CD14-positive monocyte (primary cell): ENCODE measurements at regions not wholly inside any gene's neighbourhood (a gene's known extent, or its start where the extent isn't known, plus 50 kb on each side); places are given as distances from the start of the nearest gene placed in this dataset.

Source experiments
- DNase-seq, 3 donors: peaks; one replicate each; pipeline ENCODE4 v3.0.0-alpha.2; 2011 to 2022
- H2AFZ ChIP-seq: 2 replicates; pipeline ENCODE4 v1.6.0; 2012; ENCODE audit warnings: mild to moderate bottlenecking, low read depth, low read length, inconsistent platforms; ENCODE audit not compliant: insufficient read depth, poor library complexity, severe bottlenecking
- H3K27ac ChIP-seq, 2 donors: 1 replicate in 1 of 2; 2 replicates in 1 of 2; pipeline ENCODE4 v1.5.1; 2012 to 2013; ENCODE audit warnings: low read length in 2 of 2, control low read depth in 1 of 2, inconsistent platforms in 1 of 2, low read depth in 1 of 2, mild to moderate bottlenecking in 1 of 2
- H3K27me3 ChIP-seq, 2 donors: one replicate each; pipeline versions ENCODE4 v1.6.0 to v1.6.1; 2011 to 2013; ENCODE audit warnings: low read length in 2 of 2; ENCODE audit not compliant: control insufficient read depth in 2 of 2, insufficient read depth in 2 of 2
- H3K36me3 ChIP-seq, 2 donors: replicated peaks in 1 of 2; 1 replicate in 1 of 2; 2 replicates in 1 of 2; pipeline versions ENCODE4 v1.5.1 to v1.6.1; 2012 to 2013; ENCODE audit warnings: low read length in 2 of 2, control low read depth in 1 of 2, inconsistent platforms in 1 of 2, mild to moderate bottlenecking in 1 of 2; ENCODE audit not compliant: insufficient read depth in 2 of 2, control insufficient read depth in 1 of 2
- H3K4me1 ChIP-seq, 2 donors: 1 replicate in 1 of 2; 2 replicates in 1 of 2; pipeline versions ENCODE4 v1.5.1 to v1.6.1; 2012 to 2013; ENCODE audit warnings: low read length in 2 of 2, control low read depth in 1 of 2, inconsistent platforms in 1 of 2, mild to moderate bottlenecking in 1 of 2, moderate library complexity in 1 of 2; ENCODE audit not compliant: insufficient read depth in 2 of 2, control insufficient read depth in 1 of 2
- H3K4me2 ChIP-seq: replicated peaks from 2 replicates; pipeline ENCODE3; 2012; ENCODE audit warnings: low read length, moderate library complexity, mild to moderate bottlenecking; ENCODE audit not compliant: poor library complexity, severe bottlenecking; ENCODE audit errors: extremely low read depth
- H3K4me3 ChIP-seq, 3 experiments: fragments of 200-600 bp in 1 of 3; sonication (generic) in 1 of 3; replicated peaks in 1 of 3; 1 replicate in 2 of 3; 2 replicates in 1 of 3; pipeline ENCODE4 v1.5.1; 2011 to 2013; ENCODE audit warnings: low read length in 3 of 3, mild to moderate bottlenecking in 3 of 3, control low read depth in 2 of 3, low read depth in 2 of 3, inconsistent platforms in 1 of 3, moderate library complexity in 1 of 3
- H3K79me2 ChIP-seq: 2 replicates; pipeline ENCODE4 v1.6.0; 2012; ENCODE audit warnings: mild to moderate bottlenecking, control low read depth, inconsistent platforms, low read length, moderate library complexity; ENCODE audit not compliant: insufficient read depth
- H3K9ac ChIP-seq: 2 replicates; pipeline ENCODE4 v1.6.0; 2017; ENCODE audit warnings: low read length, mild to moderate bottlenecking; ENCODE audit not compliant: insufficient read depth, poor library complexity, severe bottlenecking
- H3K9me3 ChIP-seq, 2 donors: replicated peaks in 1 of 2; 1 replicate in 1 of 2; 2 replicates in 1 of 2; pipeline versions ENCODE4 v1.5.1 to v1.6.1; 2012 to 2013; ENCODE audit warnings: low read length in 2 of 2, control low read depth in 1 of 2; ENCODE audit not compliant: control insufficient read depth in 1 of 2, insufficient read depth in 1 of 2
- H4K20me1 ChIP-seq: 2 replicates; pipeline ENCODE4 v1.6.0; 2012; ENCODE audit warnings: mild to moderate bottlenecking, low read length, control low read depth, moderate library complexity; ENCODE audit not compliant: insufficient read depth
- H3K27ac Mint-ChIP-seq, 7 donors: one replicate each; pipeline ENCODE4 v1.8.0; 2020; ENCODE audit warnings: mild to moderate bottlenecking in 7 of 7, mixed read lengths in 7 of 7, moderate library complexity in 6 of 7, inconsistent platforms in 2 of 7
- H3K27me3 Mint-ChIP-seq, 3 donors: one replicate each; pipeline ENCODE4 v1.8.0; 2021 to 2022; ENCODE audit warnings: low read depth in 3 of 3, mild to moderate bottlenecking in 3 of 3, mixed read lengths in 3 of 3, moderate library complexity in 3 of 3, inconsistent platforms in 1 of 3
- H3K36me3 Mint-ChIP-seq, 2 donors: one replicate each; pipeline ENCODE4 v1.8.0; 2020; ENCODE audit warnings: mixed read lengths in 2 of 2, inconsistent platforms in 1 of 2, mild to moderate bottlenecking in 1 of 2
- H3K4me1 Mint-ChIP-seq: one replicate; pipeline ENCODE4 v1.8.0; 2020; ENCODE audit warnings: mild to moderate bottlenecking, mixed read lengths
- H3K4me3 Mint-ChIP-seq, 2 donors: one replicate each; pipeline ENCODE4 v1.8.0; 2020; ENCODE audit warnings: mild to moderate bottlenecking in 2 of 2, mixed read lengths in 2 of 2, moderate library complexity in 1 of 2
- H3K9me3 Mint-ChIP-seq, 7 donors: one replicate each; pipeline ENCODE4 v1.8.0; 2020 to 2022; ENCODE audit warnings: mixed read lengths in 7 of 7, mild to moderate bottlenecking in 6 of 7, moderate library complexity in 6 of 7, inconsistent platforms in 2 of 7
- CTCF ChIP-seq: fragments of 200-600 bp; IDR thresholded peaks from one replicate; pipeline ENCODE4 v1.8.0; 2022; ENCODE audit warnings: antibody characterized with exemption, mild to moderate bottlenecking
- WGBS: methylation state at CpG from one replicate; pipeline ENCODE4 v1.1.5; 2013; ENCODE audit warnings: missing lambda C conversion rate; ENCODE audit not compliant: insufficient coverage; 5-methylcytosine and 5-hydroxymethylcytosine counted together
- intact Hi-C, 2 donors: fragments of 100-400 bp; cut with micrococcal nuclease; formaldehyde crosslinking; loops; one replicate each; pipeline versions ENCODE4 v1.15.0 to v1.15.1; 2023

GRCh38 chrX:95675011-95675410 is 1009.6 kb upstream of the DIAPH2 start:
- H3K27me3 Mint-ChIP-seq = peaks cover 0 to 2% (median 0%) of the 10 kb centered on the region in 3 donors
- no peaks in the 10 kb centered on the region for H3K9me3 ChIP-seq
- no peaks in the 10 kb centered on the region for H4K20me1 ChIP-seq
- no peaks in the 10 kb centered on the region for H3K4me1 ChIP-seq
- H3K27ac ChIP-seq = no peak overlapping the region
- H3K4me1 Mint-ChIP-seq = no peaks in the 10 kb centered on the region
- no peak overlapping the region for H3K4me2 ChIP-seq
- H3K9me3 Mint-ChIP-seq = no peaks in the 10 kb centered on the region
- H2AFZ ChIP-seq = no peak overlapping the region
- no CpG with 5 or more reads among the region's 2 CpGs for WGBS
- no peaks in the 10 kb centered on the region for H3K27me3 ChIP-seq
- H3K9ac ChIP-seq = no peak overlapping the region
- no peak overlapping the region for H3K27ac Mint-ChIP-seq
- DNase-seq = no peak
- H3K36me3 ChIP-seq = no peaks in the 10 kb centered on the region
- no peak overlapping the region for H3K4me3 Mint-ChIP-seq
- H3K79me2 ChIP-seq = no peaks in the 10 kb centered on the region
- intact Hi-C loops = no loop called here
- no peak overlapping the region for H3K4me3 ChIP-seq
- H3K36me3 Mint-ChIP-seq = no peaks in the 10 kb centered on the region
- no peak for TF ChIP-seq CTCF

GRCh38 chrX:95675794-95676193 is 1008.8 kb upstream of the DIAPH2 start:
- Histone ChIP-seq H3K9me3 (no peaks in the 10 kb centered on the region), H2AFZ (no peak overlapping the region), H3K4me2 (no peak overlapping the region), H3K27ac (no peak overlapping the region), H3K4me3 (no peak overlapping the region), H3K4me1 (no peaks in the 10 kb centered on the region), H3K9ac (no peak overlapping the region), H3K27me3 (no peaks in the 10 kb centered on the region), H3K36me3 (no peaks in the 10 kb centered on the region), H3K79me2 (no peaks in the 10 kb centered on the region), H4K20me1 (no peaks in the 10 kb centered on the region)
- no peak overlapping the region for H3K27ac Mint-ChIP-seq
- H3K4me1 Mint-ChIP-seq = no peaks in the 10 kb centered on the region
- TF ChIP-seq CTCF = no peak
- DNase-seq = no peak
- no peak overlapping the region for H3K4me3 Mint-ChIP-seq
- peaks cover 0 to 2% (median 0%) of the 10 kb centered on the region in 3 donors for H3K27me3 Mint-ChIP-seq
- H3K9me3 Mint-ChIP-seq = no peaks in the 10 kb centered on the region
- intact Hi-C loops = no loop called here
- no CpG with 5 or more reads among the region's 3 CpGs for WGBS
- H3K36me3 Mint-ChIP-seq = no peaks in the 10 kb centered on the region
